Esophagus squamous epithelium (tissue), 5 donors: ENCODE measurements at regions not wholly inside any gene's neighbourhood (a gene's known extent, or its start where the extent isn't known, plus 50 kb on each side); places are given as distances from the start of the nearest gene placed in this dataset.

Experiments used
- DNase-seq: peaks from one replicate; lab custom pipeline; 2025; lab: John Stamatoyannopoulos, UW
- H3K27ac ChIP-seq, 4 donors: fragments of 200-600 bp; sonication (generic); one replicate each; pipeline ENCODE4 v1.5.1; 2016 to 2019; ENCODE audit warnings: mild to moderate bottlenecking in 1 of 4
- H3K27me3 ChIP-seq, 4 donors: fragments of 200-600 bp; sonication (generic); 1 replicate in 3 of 4; 2 replicates in 1 of 4; pipeline versions ENCODE4 v1.5.1 to v1.6.0; 2017 to 2021; ENCODE audit warnings: antibody characterized with exemption in 1 of 4
- H3K36me3 ChIP-seq, 3 donors: fragments of 200-600 bp; sonication (generic); one replicate each; pipeline ENCODE4 v1.5.1; 2016 to 2019
- H3K4me1 ChIP-seq, 3 donors: fragments of 200-600 bp; sonication (generic); one replicate each; pipeline ENCODE4 v1.5.1; 2017 to 2019
- H3K4me3 ChIP-seq, 4 donors: fragments of 200-600 bp; sonication (generic); 1 replicate in 3 of 4; 2 replicates in 1 of 4; pipeline ENCODE4 v1.5.1; 2016 to 2019; ENCODE audit warnings: mild to moderate bottlenecking in 2 of 4, moderate library complexity in 1 of 4
- H3K9me3 ChIP-seq, 3 donors: fragments of 200-600 bp; sonication (generic); one replicate each; pipeline ENCODE4 v1.5.1; 2016 to 2019
- CTCF ChIP-seq, 6 experiments: fragments of 450-650 bp in 4 of 6; fragments of 200-600 bp in 2 of 6; sonication (generic) in 2 of 6; IDR thresholded peaks; one replicate each; pipeline ENCODE4 v1.5.1; 2016 to 2019; ENCODE audit warnings: antibody characterized with exemption in 6 of 6, mild to moderate bottlenecking in 4 of 6, moderate library complexity in 4 of 6
- POLR2A ChIP-seq, 4 donors: fragments of 450-650 bp; IDR thresholded peaks; one replicate each; pipeline ENCODE4 v1.6.1; 2017; ENCODE audit warnings: antibody characterized with exemption in 4 of 4, mild to moderate bottlenecking in 4 of 4, moderate library complexity in 3 of 4
- WGBS, 2 donors: methylation state at CpG; one replicate each; pipeline ENCODE4 v1.1.5; 2018; 5-methylcytosine and 5-hydroxymethylcytosine counted together
- intact Hi-C: fragments of 100-400 bp; cut with DNase I; formaldehyde crosslinking; loops from one replicate; pipeline ENCODE4 v1.15.0; 2022
- donor health status: DM: yes; HTN: yes; CAD: no.

- H3K27ac ChIP-seq: no peak overlapping the region
- H3K9me3 ChIP-seq: peaks cover 0 to 21% (median 0%) of the 10 kb centered on the region in 3 donors
- H3K4me1 ChIP-seq: no peaks in the 10 kb centered on the region
- intact Hi-C loops: no loop called here
- no peak for TF ChIP-seq POLR2A (IDR thresholded peaks at IDR 0.05)
- TF ChIP-seq CTCF (IDR thresholded peaks at IDR 0.05): no peak
- DNase-seq: no peak
- WGBS, 2 donors: 60 to 93% methylated on average over 1 to 5 of the region's 8 CpGs
- peaks cover 0 to 23% (median 0%) of the 10 kb centered on the region in 4 donors for H3K27me3 ChIP-seq
- no peaks in the 10 kb centered on the region for H3K36me3 ChIP-seq
- no peak overlapping the region for H3K4me3 ChIP-seq
Observed at GRCh38 chr4:8710946-8711345, 118.4 kb downstream of the CPZ start.

GRCh38 chr4:8710416-8710815 lies 117.9 kb downstream of the CPZ start:
- WGBS, 2 donors: 100% methylated on average over 3 of the region's 6 CpGs; no CpG with 5 or more reads in 1 of the 2 donors
- H3K9me3 ChIP-seq: peaks cover 0 to 21% (median 0%) of the 10 kb centered on the region in 3 donors
- TF ChIP-seq POLR2A (IDR thresholded peaks at IDR 0.05): no peak
- no peak overlapping the region for H3K27ac ChIP-seq
- H3K27me3 ChIP-seq: peaks cover 0 to 26% (median 0%) of the 10 kb centered on the region in 4 donors
- DNase-seq: no peak
- H3K4me3 ChIP-seq: no peak overlapping the region
- intact Hi-C loops: no loop called here
- H3K4me1 ChIP-seq: no peaks in the 10 kb centered on the region
- H3K36me3 ChIP-seq: no peaks in the 10 kb centered on the region

GRCh38 chr4:8709729-8710360 lies 117.3 kb downstream of the CPZ start:
- intact Hi-C loops: no loop called here
- TF ChIP-seq POLR2A (IDR thresholded peaks at IDR 0.05) (no peak), CTCF (IDR thresholded peaks at IDR 0.05) (no peak)
- Histone ChIP-seq H3K27me3 (peaks cover 0 to 31% (median 0%) of the 10 kb centered on the region in 4 donors), H3K4me1 (no peaks in the 10 kb centered on the region), H3K27ac (no peak overlapping the region), H3K4me3 (no peak overlapping the region), H3K9me3 (peaks cover 0 to 16% (median 0%) of the 10 kb centered on the region in 3 donors), H3K36me3 (no peaks in the 10 kb centered on the region)
- no peak for DNase-seq
- WGBS, 2 donors: 23 to 54% methylated on average over 6 to 7 of the region's 23 CpGs

- TF ChIP-seq CTCF (IDR thresholded peaks at IDR 0.05) (no peak), POLR2A (IDR thresholded peaks at IDR 0.05) (no peak)
- Histone ChIP-seq H3K36me3 (no peaks in the 10 kb centered on the region), H3K27ac (no peak overlapping the region), H3K4me1 (no peaks in the 10 kb centered on the region), H3K4me3 (no peak overlapping the region), H3K9me3 (peaks cover 0 to 13% (median 0%) of the 10 kb centered on the region in 3 donors), H3K27me3 (peaks cover 0 to 38% (median 0%) of the 10 kb centered on the region in 4 donors)
- WGBS, 2 donors: 63 to 79% methylated on average over 4 to 5 of the region's 15 CpGs
- DNase-seq: no peak
- intact Hi-C loops: no loop called here
Observed at GRCh38 chr4:8709050-8709728, 116.6 kb downstream of the CPZ start.

GRCh38 chr4:8708401-8709021 lies 115.9 kb downstream of the CPZ start:
- peaks cover 0 to 45% (median 0%) of the 10 kb centered on the region in 4 donors for H3K27me3 ChIP-seq

More at GRCh38 chr4:8708401-8709021, 115.9 kb downstream of the CPZ start:
- intact Hi-C loops: no loop called here
- 83% methylated on average over 2 of the region's 16 CpGs; no CpG with 5 or more reads in 1 of the 2 donors for WGBS, 2 donors
- no peaks in the 10 kb centered on the region for H3K4me1 ChIP-seq
- DNase-seq: no peak
- H3K9me3 ChIP-seq: peaks cover 0 to 11% (median 0%) of the 10 kb centered on the region in 3 donors
- no peak overlapping the region for H3K27ac ChIP-seq
- H3K36me3 ChIP-seq: no peaks in the 10 kb centered on the region
- no peak overlapping the region for H3K4me3 ChIP-seq
- TF ChIP-seq CTCF (IDR thresholded peaks at IDR 0.05) (no peak), POLR2A (IDR thresholded peaks at IDR 0.05) (no peak)
